ENCODE measurements at regions not wholly inside any gene's neighbourhood (a gene's known extent, or its start where the extent isn't known, plus 50 kb on each side); places are given as distances from the start of the nearest gene placed in this dataset.

- TF ChIP-seq ZNF274 (IDR thresholded peaks at IDR 0.05; ENCODE audit: low read depth, low read length) (no peak), YY1 (IDR thresholded peaks at IDR 0.05; ENCODE audit: insufficient read depth, insufficient read length) (no peak), SUZ12 (IDR thresholded peaks at IDR 0.05; ENCODE audit: extremely low read depth, insufficient read depth, insufficient read length) (no peak)
These were observed 143.1 kb downstream of the IFI44 start for GRCh38 chr1:78792756-78793155.

Data from NT2/D1 (cell line).